Endothelial cell of umbilical vein (primary cell): ENCODE measurements at regions not wholly inside any gene's neighbourhood (a gene's known extent, or its start where the extent isn't known, plus 50 kb on each side); places are given as distances from the start of the nearest gene placed in this dataset.
"Not testable (repeated sequence)": the region's sequence is repeated elsewhere in the genome, so short reads cannot be mapped to it uniquely, and the experiment has no call there.

Source experiments
- BruUV-seq: library from RNA; stranded (reverse); fragments of 400-500 nt; replicated peaks from 2 replicates; lab custom pipeline; 2021; lab: Mats Ljungman, UMichigan
- CTCF ChIA-PET: fragments of 300-600, 350-600 bp; sonication (Branson Sonifier 250); formaldehyde crosslinking; loops from one replicate; lab custom pipeline; 2021; ENCODE audit warnings: antibody characterized with exemption, inconsistent platforms; lab: Charles Lee
- POLR2A ChIA-PET: fragments of 300-600, 350-600 bp; sonication (Branson Sonifier 250); formaldehyde crosslinking; loops from one replicate; lab custom pipeline; 2021; ENCODE audit warnings: antibody characterized with exemption, inconsistent platforms; lab: Charles Lee
- DNase-seq: peaks from one replicate; pipeline ENCODE4 v3.0.0-alpha.2; 2011; ENCODE audit warnings: low read depth, low spot score
- FAIRE-seq: peaks from 2 replicates; lab custom pipeline; 2011; peaks lifted over from hg19 to GRCh38; lab: Jason Lieb, UNC
- H2AFZ ChIP-seq: 2 replicates; pipeline ENCODE4 v1.6.0; 2012; ENCODE audit warnings: low read depth, low read length, control low read depth, inconsistent platforms
- H3K27ac ChIP-seq: 2 replicates; pipeline ENCODE4 v1.5.1; 2011; ENCODE audit warnings: low read depth, mild to moderate bottlenecking, control low read depth, low read length, moderate library complexity; ENCODE audit not compliant: insufficient read depth
- H3K27me3 ChIP-seq, 2 experiments: 2 replicates each; pipeline versions ENCODE4 v1.6.0 to v1.6.1; 2011; ENCODE audit warnings: low read length in 2 of 2, mixed read lengths in 1 of 2; ENCODE audit not compliant: control insufficient read depth in 2 of 2, insufficient read depth in 2 of 2
- H3K36me3 ChIP-seq, 2 experiments: 2 replicates in 1 of 2; 3 replicates in 1 of 2; pipeline ENCODE4 v1.5.1; 2011; ENCODE audit warnings: low read length in 2 of 2, mild to moderate bottlenecking in 1 of 2, moderate library complexity in 1 of 2; ENCODE audit not compliant: control insufficient read depth in 2 of 2, insufficient read depth in 2 of 2; ENCODE audit errors: extremely low read depth in 1 of 2
- H3K4me1 ChIP-seq: 3 replicates; pipeline ENCODE4 v1.5.1; 2011; ENCODE audit warnings: mild to moderate bottlenecking, low read length; ENCODE audit not compliant: control insufficient read depth, insufficient read depth; ENCODE audit errors: extremely low read depth
- H3K4me2 ChIP-seq: 2 replicates; pipeline ENCODE4 v1.6.1; 2011; ENCODE audit warnings: low read length, control low read depth, mixed read lengths; ENCODE audit not compliant: insufficient read depth
- H3K4me3 ChIP-seq, 3 experiments: fragments of 200-600 bp in 1 of 3; sonication (generic), shearing (Covaris generic) in 1 of 3; replicated peaks in 1 of 3; 2 replicates each; pipeline ENCODE4 v1.5.1; 2011 to 2016; ENCODE audit warnings: control low read depth in 3 of 3, low read length in 3 of 3, mild to moderate bottlenecking in 2 of 3, inconsistent platforms in 1 of 3, low read depth in 1 of 3, moderate library complexity in 1 of 3; ENCODE audit not compliant: insufficient read depth in 1 of 3
- H3K79me2 ChIP-seq: 2 replicates; pipeline ENCODE4 v1.6.0; 2012; ENCODE audit warnings: low read length, inconsistent platforms; ENCODE audit not compliant: control insufficient read depth, insufficient read depth
- H3K9ac ChIP-seq: replicated peaks from 2 replicates; pipeline ENCODE3; 2011; ENCODE audit warnings: low read length, control low read depth; ENCODE audit not compliant: insufficient read depth; ENCODE audit errors: extremely low read depth
- H3K9me1 ChIP-seq: replicated peaks from 3 replicates; pipeline ENCODE4 v1.6.0; 2011; ENCODE audit warnings: mild to moderate bottlenecking, low read length; ENCODE audit not compliant: control insufficient read depth, insufficient read depth; ENCODE audit errors: extremely low read depth
- H3K9me3 ChIP-seq: replicated peaks from 2 replicates; pipeline ENCODE4 v1.5.1; 2012; ENCODE audit warnings: low read length, inconsistent platforms; ENCODE audit not compliant: control insufficient read depth, insufficient read depth
- H4K20me1 ChIP-seq: replicated peaks from 2 replicates; pipeline ENCODE3; 2011; ENCODE audit warnings: mild to moderate bottlenecking, low read length; ENCODE audit not compliant: control insufficient read depth, insufficient read depth; ENCODE audit errors: extremely low read depth
- CTCF ChIP-seq, 2 donors: IDR thresholded peaks; 1 replicate in 1 of 2; 2 replicates in 1 of 2; pipeline ENCODE4 v1.5.1; 2011; ENCODE audit warnings: low read length in 2 of 2, mild to moderate bottlenecking in 2 of 2, moderate library complexity in 2 of 2, control low read depth in 1 of 2, inconsistent platforms in 1 of 2, low read depth in 1 of 2; ENCODE audit not compliant: insufficient read depth in 1 of 2; ENCODE audit errors: extremely low read depth in 1 of 2
- EZH2 ChIP-seq: IDR thresholded peaks from 2 replicates; pipeline ENCODE4 v1.6.1; 2012; ENCODE audit warnings: borderline replicate concordance, low read depth, mild to moderate bottlenecking, moderate library complexity, low read length, inconsistent platforms; ENCODE audit not compliant: severe bottlenecking
- FOS ChIP-seq: IDR thresholded peaks from 2 replicates; pipeline ENCODE4 v1.6.1; 2011; ENCODE audit warnings: mild to moderate bottlenecking, low read length, moderate library complexity, borderline replicate concordance; ENCODE audit not compliant: insufficient read depth
- GATA2 ChIP-seq: IDR thresholded peaks from 2 replicates; pipeline ENCODE4 v1.7.0; 2011; ENCODE audit warnings: low read depth, mild to moderate bottlenecking, moderate library complexity, mixed read lengths, low read length; ENCODE audit not compliant: insufficient read length, insufficient read depth
- JUN ChIP-seq: IDR thresholded peaks from 2 replicates; pipeline ENCODE4 v1.6.1; 2011; ENCODE audit warnings: borderline replicate concordance, low read depth; ENCODE audit not compliant: insufficient read length, insufficient read depth
- MAX ChIP-seq: IDR thresholded peaks from 2 replicates; pipeline ENCODE4 v1.6.1; 2011; ENCODE audit not compliant: insufficient read depth, insufficient read length
- MYC ChIP-seq: IDR thresholded peaks from one replicate; pipeline ENCODE4 v1.6.1; 2011; ENCODE audit warnings: mild to moderate bottlenecking, low read depth, low read length
- POLR2A ChIP-seq: IDR thresholded peaks from 2 replicates; pipeline ENCODE4 v1.6.1; 2012; ENCODE audit warnings: low read depth, mild to moderate bottlenecking, control low read depth, low read length
- POLR2AphosphoS5 ChIP-seq: IDR thresholded peaks from 2 replicates; pipeline ENCODE4 v1.6.1; 2012; ENCODE audit warnings: low read depth, mild to moderate bottlenecking, control low read depth, low read length, moderate library complexity; ENCODE audit not compliant: insufficient read depth
- dilution Hi-C: fragments of 300-500 bp; cut with MboI; formaldehyde crosslinking; loops from one replicate; pipeline ENCODE4 v1.15.0; 2019; ENCODE audit warnings: low sequenced_read_pairs; ENCODE audit not compliant: extremely low pct_ligation_motif_present
- intact Hi-C: fragments of 100-400 bp; cut with micrococcal nuclease; formaldehyde crosslinking; loops from one replicate; pipeline ENCODE4 v1.10.0; 2022

GRCh38 chr18:1078301-1078700 lies 173.6 kb downstream of the ADCYAP1 start:
- no peak overlapping the region for H3K9ac ChIP-seq
- dilution Hi-C loops = no loop called here
- no peak overlapping the region for H2AFZ ChIP-seq
- H4K20me1 ChIP-seq = no peaks in the 10 kb centered on the region
- POLR2A ChIA-PET = no interaction called here
- no peaks in the 10 kb centered on the region for H3K9me3 ChIP-seq
- TF ChIP-seq JUN (no peak), EZH2 (no peak), GATA2 (no peak), MYC (no peak), CTCF (IDR thresholded peaks at IDR 0.05; ENCODE audit: extremely low read depth in 1 of 2, insufficient read depth in 1 of 2, low read depth in 1 of 2, low read length in 2 of 2) (no peak), POLR2AphosphoS5 (no peak), FOS (no peak), MAX (no peak), POLR2A (no peak)
- no peaks in the 10 kb centered on the region for H3K4me1 ChIP-seq
- H3K36me3 ChIP-seq = no peaks in the 10 kb centered on the region
- DNase-seq (no peak), FAIRE-seq (no peak)
- CTCF ChIA-PET = no interaction called here
- intact Hi-C loops = no loop called here
- H3K4me2 ChIP-seq = no peak overlapping the region
- H3K27me3 ChIP-seq = peaks cover 2 to 3% of the 10 kb centered on the region in 2 experiments
- no peaks in the 10 kb centered on the region for H3K9me1 ChIP-seq
- no peak overlapping the region for H3K27ac ChIP-seq
- H3K4me3 ChIP-seq = no peak overlapping the region
- no TSS peak for BruUV-seq
- H3K79me2 ChIP-seq = no peaks in the 10 kb centered on the region

- POLR2A ChIA-PET, dilution Hi-C loops, H3K9me1 ChIP-seq, H2AFZ ChIP-seq, BruUV-seq, H3K4me3 ChIP-seq, intact Hi-C loops, H3K36me3 ChIP-seq, H4K20me1 ChIP-seq, H3K4me2 ChIP-seq, FAIRE-seq, H3K4me1 ChIP-seq, H3K9me3 ChIP-seq, H3K79me2 ChIP-seq, DNase-seq, H3K27me3 ChIP-seq, H3K27ac ChIP-seq, H3K9ac ChIP-seq: not testable (repeated sequence)
- CTCF ChIA-PET = interaction anchor here (2.6 kb wide), 1 partner anchor 122 kb away, joined by 9 read pairs; no protein-coding TSS in a partner anchor
Measured at GRCh38 chr18:1083675-1084074, 179.0 kb downstream of the ADCYAP1 start.
